HG02938 (cell line): ENCODE measurements at regions not wholly inside any gene's neighbourhood (a gene's known extent, or its start where the extent isn't known, plus 50 kb on each side); places are given as distances from the start of the nearest gene placed in this dataset.

ENCODE experiments used
- ATAC-seq: cut with Tn5 transposase; IDR thresholded peaks from one replicate; pipeline ENCODE4 v1.9.1; 2021; ENCODE audit warnings: mild to moderate bottlenecking, moderate library complexity; ENCODE audit not compliant: unreplicated experiment

DNA sequence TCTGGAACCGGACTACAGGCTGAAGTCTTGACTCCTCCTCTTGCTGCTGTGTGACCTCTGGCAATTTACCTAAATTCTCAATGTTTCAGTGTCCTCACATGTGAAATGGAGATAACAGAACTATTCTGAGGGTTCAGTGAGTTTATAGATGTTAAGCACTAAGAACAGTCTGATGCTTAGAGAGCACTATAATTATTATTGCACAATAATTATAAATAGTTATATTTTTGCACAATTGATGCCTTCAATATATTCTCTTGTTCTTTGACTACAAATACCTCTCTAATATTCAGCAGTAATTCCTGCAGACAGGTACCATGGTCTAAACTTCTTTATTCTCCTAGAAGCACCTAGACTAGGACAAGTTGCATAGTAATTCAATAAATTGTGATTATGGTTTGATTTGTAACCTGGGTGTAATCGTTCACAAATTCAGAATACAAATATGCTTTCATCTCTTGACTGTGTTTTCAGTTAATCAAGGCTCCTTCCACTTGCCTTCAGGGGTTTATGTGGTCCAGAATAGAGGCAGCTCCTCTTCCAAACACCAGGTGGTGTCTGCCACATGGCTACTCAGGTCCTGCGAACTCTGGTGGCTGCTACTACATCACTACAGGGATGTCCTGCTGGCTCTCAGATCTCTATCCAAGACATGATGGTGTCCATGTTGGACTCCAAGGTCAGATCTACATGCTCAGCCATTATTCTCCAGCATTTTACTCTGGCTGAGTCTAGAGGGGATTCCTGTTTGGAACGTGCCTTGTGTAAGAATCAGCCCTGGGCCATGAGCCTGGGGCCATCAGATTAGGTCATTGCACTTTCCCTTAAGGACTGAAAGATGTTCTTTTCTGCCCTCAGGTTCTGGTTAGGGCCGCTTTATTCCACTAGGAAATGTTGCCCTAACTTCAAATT, 103.4 kb downstream of the QRFPR start:
- peak; percentile 62 for ATAC-seq

DNA sequence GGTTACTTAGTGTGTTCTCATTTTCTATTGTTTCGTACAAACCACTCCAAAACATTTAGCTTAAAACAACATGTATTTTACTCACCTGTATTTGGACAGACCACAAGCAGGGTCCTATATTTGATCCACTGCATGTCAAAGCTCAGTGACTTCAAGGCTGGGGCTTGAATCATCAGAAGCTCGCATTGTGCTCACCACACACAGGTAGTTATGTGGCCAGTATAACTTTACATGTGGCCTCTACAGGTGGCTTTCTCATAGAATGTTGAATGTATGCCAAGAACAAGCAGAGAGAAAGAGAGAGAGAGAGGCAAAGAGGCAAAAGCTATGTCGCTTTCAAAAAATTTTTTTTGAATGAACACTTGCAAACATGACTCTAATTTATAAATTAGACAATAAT, 107.6 kb downstream of the QRFPR start:
- no peak for ATAC-seq

DNA sequence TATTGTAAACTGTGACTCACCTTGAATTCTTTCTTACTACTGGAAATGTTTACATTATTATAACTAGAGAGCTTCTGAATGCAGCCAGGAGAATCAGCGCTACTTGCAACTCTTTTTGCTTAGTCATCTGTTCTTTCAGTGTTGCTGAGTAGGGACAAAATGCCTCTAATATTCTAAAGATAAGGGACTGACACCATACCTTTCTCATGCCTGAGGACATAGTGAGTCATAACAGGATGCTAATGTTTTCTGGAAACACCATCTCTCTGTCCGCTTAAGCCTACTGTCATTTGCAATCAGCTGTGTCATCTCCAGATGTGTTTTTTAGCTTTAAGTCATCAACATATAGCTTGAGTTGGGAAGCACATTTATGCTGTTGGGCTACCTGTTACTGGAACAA, 108.3 kb downstream of the QRFPR start:
- peak; percentile 87 for ATAC-seq

GRCh38 chr4:121270389-121270788, 106.3 kb upstream of the TNIP3 start:
- ATAC-seq, result no peak

DNA sequence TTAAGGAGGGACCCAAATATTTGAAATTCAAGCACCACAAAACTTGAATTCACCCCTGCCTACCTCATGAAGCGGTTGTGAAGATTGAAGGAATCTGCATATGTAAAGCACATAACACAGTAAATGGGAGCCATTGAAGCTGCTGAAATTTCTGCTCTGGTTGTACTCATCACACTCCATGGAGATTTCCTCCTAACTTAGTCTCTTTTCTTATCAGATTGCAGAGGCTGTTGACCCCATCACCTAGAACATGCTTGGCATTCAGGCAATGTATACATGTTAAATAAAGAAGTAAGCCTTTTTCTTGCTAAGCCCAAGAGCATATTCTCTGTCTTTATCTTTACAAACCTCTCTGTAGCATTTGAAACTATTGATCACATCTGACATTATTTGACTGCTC, 104.9 kb upstream of the TNIP3 start:
- no peak for ATAC-seq

GRCh38 chr4:121266982-121267381, 102.9 kb upstream of the TNIP3 start:
- ATAC-seq, result no peak

GRCh38 chr4:121256887-121257466, 92.9 kb upstream of the TNIP3 start:
- peak; percentile 1 for ATAC-seq

- ATAC-seq, result peak; percentile 99
Observed at GRCh38 chr4:121255986-121256750, 92.0 kb upstream of the TNIP3 start.

DNA sequence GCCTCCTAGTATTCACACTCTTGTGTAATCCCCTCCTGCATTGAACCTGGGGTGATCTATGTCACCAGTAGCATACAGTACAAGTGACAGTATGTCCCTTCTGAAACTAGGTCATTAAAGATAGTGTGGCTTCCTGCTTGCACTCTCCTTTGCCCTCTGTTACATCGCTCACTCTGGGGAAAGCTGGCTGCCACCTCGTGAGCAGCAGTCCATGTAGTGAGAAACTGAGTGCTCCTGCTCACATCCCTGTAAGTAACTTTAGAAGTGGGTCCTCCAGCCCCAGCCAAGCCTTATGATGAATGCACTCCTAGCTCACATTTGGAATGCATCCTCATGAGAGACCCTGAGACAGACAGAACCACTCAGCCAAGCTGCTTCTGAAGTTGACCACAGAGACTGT, 89.8 kb upstream of the TNIP3 start:
- no peak for ATAC-seq

- peak; percentile 23 for ATAC-seq
Observed at GRCh38 chr4:121252224-121252806, 88.2 kb upstream of the TNIP3 start.

DNA sequence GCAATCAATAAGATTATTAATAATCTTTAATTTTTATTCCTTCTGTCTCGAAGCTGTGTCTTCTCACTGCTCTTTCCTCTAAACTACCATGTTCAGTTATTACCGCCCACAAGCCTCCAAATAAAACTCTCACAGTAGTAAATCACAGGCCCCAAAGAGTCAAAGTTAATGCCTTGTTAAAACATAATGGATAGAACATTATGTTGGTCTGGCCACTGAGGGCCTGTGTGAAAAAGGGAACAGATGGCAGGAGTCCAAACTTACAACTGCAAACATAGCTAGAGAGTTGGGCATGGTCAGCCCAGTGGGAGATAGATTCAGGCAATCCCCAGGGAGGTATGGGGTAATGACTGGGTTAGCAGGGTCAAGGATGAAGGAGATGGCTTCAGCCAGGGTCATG, 84.6 kb upstream of the TNIP3 start:
- ATAC-seq, result no peak

DNA sequence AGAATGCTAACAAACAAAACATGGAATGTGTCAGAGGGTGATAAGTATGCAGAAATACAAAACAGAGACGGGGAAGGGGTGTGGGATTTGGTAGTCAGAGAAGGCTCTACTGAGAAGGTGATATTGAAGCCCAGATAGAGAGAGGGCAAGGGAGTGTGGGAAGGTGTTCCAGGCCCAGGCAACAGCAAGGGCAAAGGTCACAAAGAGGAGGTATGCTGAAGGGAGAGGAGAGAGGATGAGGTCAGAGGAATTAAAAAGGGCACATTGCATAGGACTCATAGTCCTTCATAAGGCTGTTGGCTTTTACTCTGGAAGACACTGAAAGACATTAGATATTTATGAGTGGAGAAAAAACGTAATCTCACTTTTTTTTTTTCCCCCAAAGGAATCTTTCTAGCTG, 82.6 kb upstream of the TNIP3 start:
- no peak for ATAC-seq

GRCh38 chr4:121243485-121243884, 79.4 kb upstream of the TNIP3 start:
- no peak for ATAC-seq

DNA sequence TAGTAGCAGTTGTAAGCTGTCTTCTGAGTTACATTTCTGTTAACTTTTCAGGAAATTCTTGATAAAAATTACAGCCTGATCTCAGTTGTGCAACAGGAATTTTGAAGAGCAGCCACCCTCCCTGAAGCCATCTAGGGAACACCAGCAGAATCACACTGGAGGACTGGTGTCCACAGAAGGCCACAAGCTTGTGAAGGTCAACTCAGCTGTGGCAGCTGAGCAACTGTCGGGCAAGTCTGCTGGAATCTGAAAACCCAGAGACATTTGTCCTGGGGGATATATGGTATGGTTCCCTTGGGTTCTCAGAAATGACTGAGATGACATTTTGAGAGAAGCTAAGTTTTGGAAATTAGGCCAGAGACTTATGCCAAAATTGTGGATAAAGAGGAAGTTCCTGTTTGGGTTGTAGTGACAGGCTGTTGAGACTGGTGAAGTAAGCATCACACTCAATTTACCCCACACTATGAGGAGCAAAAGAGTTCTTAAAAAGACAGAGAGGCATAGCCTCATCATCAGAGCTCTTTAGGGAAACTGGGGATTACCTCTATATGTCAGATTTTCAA, 78.1 kb upstream of the TNIP3 start:
- ATAC-seq, result no peak

DNA sequence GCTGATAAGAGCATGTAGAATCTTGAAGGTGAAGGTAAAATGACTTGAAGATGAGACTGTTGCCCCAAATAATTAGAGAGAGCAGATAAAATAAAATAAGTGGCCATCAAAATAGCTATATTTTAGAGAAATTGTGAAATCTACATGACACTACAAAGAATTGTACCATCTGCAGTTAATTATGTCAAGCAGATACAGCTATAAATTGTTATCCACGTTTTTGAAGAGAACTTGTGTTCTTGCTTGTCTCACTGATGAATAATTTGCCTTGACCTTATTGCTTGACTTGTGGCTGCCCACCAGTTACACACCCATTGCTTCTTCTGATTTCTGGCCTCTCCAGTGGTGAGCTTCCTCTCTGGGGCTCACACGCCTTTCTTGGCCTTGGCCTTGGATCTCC, 75.8 kb upstream of the TNIP3 start:
- ATAC-seq, result no peak

- ATAC-seq, result no peak
Observed at GRCh38 chr4:121238461-121238860, 74.3 kb upstream of the TNIP3 start.

GRCh38 chr4:121237069-121237399, 72.9 kb upstream of the TNIP3 start:
- no peak for ATAC-seq

- ATAC-seq, result no peak
Observed at GRCh38 chr4:121236353-121237068, 72.4 kb upstream of the TNIP3 start.

GRCh38 chr4:121233982-121234381, 69.9 kb upstream of the TNIP3 start:
- ATAC-seq, result no peak

DNA sequence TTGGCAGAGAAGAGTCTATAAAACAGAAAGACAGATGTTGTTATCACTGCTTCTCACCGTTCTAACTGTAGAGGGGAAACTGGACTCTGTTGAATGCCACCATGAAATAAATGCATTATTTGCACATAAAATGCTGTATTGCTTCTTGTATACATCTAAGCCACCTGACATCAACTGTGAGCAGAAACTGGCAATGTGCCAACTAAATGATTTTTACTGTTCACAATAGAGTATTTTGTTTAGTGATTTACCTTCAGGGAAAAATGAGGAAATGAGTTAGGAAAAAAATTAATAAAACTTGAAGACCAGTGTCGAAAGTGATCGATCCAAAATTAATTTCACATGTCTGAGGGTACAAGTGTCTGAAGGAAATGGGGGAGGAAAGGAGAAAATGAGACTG, 65.9 kb upstream of the TNIP3 start:
- ATAC-seq, result no peak

- no peak for ATAC-seq
Observed at GRCh38 chr4:121228848-121229247, 64.7 kb upstream of the TNIP3 start.
